HG03097 (cell line): ENCODE measurements at regions not wholly inside any gene's neighbourhood (a gene's known extent, or its start where the extent isn't known, plus 50 kb on each side); places are given as distances from the start of the nearest gene placed in this dataset.
"Not testable (repeated sequence)": the region's sequence is repeated elsewhere in the genome, so short reads cannot be mapped to it uniquely, and the experiment has no call there.

Experiments used
- ATAC-seq: cut with Tn5 transposase; IDR thresholded peaks from one replicate; pipeline ENCODE4 v1.9.1; 2021; ENCODE audit not compliant: unreplicated experiment, low FRiP score

- ATAC-seq, result no peak
These were observed 293.9 kb upstream of the RIOK2 start for GRCh38 chr5:97476852-97477534.

- ATAC-seq, result no peak
These were observed 295.4 kb upstream of the RIOK2 start for GRCh38 chr5:97478483-97478882.

- ATAC-seq, result no peak
These were observed 297.3 kb upstream of the RIOK2 start for GRCh38 chr5:97480313-97480712.

DNA sequence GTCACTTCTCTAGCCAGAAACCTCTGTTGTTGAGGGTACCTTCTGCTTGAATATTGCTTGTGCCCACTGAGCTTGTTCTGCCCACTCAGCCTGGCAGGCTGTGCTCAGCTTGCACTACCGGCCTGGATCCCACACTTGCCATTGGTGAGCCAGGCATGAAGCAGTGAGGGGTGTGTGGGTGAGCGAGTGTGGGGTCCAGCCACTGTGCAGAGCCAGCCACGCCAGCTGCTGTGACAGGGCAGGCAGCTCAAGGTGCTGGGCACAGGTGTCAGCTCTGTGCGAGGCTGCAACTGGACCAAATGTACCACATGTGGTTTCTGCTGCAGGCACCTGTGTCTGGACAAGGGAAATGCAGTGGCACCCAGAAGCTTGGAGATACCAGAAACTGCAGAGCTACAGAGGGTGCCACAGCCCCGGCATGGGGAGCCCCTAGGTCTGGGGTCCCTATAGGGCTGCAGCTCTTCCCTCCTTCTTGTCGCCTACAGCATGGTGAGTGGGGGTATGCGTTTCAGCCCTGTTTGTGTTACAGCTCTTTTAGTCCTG is 305.1 kb upstream of the RIOK2 start:
- ATAC-seq, result no peak

- no peak for ATAC-seq
These were observed 306.2 kb upstream of the RIOK2 start for GRCh38 chr5:97489010-97489840.

GRCh38 chr5:97494465-97494864 is 311.4 kb upstream of the RIOK2 start:
- ATAC-seq, result no peak

DNA sequence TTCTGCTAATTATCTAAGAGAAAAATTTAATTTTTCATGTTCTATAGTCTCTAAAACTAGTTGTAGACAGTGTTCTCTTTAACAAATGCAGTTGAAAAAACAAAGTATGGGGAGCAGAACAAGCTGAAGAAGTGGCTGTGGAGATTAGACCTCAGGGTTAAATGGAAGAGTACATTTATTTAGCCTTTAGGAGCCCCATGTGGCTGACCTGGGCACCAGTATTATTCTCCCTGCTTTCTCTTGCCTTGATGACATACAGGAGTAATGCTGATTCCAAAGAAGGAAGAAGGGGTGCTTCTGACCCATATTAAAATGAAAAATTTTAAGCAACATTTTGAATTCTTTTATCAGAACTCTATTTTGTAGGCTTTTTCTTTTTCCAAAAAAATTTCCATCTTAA is 312.3 kb upstream of the RIOK2 start:
- ATAC-seq, result no peak

GRCh38 chr5:97496037-97496436 is 313.0 kb upstream of the RIOK2 start:
- ATAC-seq, result no peak

DNA sequence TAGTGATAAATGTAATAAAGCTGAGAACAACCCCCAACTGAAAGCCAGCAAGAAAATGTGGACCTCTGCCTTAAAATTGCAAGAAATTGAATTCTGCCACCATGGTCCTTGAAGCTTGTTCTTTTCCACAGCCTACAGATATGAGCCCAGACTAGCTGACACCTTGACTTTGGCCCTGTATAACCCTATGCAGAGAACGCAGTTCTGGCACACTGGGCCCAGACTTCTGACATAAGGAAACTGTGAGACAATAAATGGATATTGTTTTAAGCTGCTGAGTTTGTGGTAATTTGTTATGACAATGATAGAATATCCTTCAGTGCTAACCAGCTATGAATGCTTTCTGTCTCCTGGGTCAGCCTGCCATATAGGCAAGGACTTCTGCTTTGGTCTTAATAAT is 315.6 kb upstream of the RIOK2 start:
- ATAC-seq, result no peak

GRCh38 chr5:97499605-97500004 is 316.6 kb upstream of the RIOK2 start:
- ATAC-seq, result no peak

- no peak for ATAC-seq
These were observed 318.4 kb upstream of the RIOK2 start for GRCh38 chr5:97501286-97501964.

DNA sequence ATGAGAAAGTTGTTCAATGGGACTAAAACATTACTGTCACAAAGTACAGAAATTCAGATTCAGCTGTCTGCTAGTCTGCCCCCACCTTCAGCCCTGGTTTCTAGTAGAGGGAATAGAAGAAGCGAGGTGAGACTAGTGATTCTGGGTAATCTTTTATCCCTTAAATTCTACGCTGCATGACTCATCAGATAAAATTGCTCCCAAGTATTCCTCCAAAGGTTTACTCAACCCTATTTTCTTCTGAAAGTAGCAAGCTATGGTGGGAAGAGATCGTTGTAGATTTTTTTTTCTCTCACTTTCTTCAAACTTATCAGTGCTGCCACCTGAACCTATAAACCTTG is 318.9 kb upstream of the RIOK2 start:
- ATAC-seq, result no peak

DNA sequence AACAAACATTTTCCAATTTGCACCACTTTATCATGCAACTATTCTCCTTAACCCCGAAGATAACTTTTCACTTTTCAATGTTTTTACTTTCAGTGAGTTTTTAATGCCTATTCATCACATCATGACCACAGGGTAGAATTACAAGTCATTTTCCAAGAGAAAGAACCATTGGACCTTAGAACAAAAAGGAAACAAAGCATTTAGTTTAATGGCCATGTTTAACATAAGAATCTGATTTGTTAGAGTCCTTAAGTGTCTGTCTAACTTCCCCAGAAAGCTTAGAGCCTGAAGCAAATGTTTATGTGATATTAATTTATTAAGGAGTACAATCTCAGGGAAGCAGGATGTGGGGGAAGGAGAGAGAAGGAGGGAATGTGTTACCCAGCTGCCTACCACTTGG is 325.8 kb upstream of the RIOK2 start:
- ATAC-seq, result no peak

DNA sequence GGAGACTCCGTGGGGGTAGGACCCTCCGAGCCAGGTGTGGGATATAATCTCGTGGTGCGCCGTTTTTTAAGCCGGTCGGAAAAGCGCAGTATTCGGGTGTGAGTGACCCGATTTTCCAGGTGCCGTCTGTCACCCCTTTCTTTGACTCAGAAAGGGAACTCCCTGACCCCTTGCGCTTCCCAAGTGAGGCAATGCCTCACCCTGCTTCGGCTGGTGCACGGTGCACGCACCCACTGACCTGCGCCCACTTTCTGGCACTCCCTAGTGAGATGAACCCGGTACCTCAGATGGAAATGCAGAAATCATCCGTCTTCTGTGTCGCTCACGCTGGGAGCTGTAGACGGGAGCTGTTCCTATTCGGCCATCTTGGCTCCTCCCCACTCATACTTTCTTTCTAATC is 336.5 kb upstream of the RIOK2 start:
- not testable (repeated sequence) for ATAC-seq

GRCh38 chr5:97523336-97523735 is 340.3 kb upstream of the RIOK2 start:
- ATAC-seq, result not testable (repeated sequence)

DNA sequence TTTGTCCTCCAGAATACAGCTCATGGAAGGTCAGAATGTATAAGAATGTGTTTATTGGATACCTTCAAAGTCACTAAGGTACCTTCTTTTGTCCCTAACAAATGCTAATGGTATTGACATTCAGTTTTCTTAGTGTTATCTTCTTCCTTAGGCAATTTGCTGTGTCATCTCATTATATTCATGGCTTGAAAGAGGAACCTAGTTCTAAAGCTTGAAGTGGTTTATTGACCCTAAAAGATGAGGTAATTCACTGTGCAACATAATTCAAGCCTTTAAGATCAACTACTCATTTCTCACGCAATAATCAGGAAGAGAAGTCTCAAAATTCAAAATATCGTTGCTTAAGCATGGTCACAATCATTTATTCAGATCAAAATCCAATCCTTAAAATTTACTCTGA is 342.7 kb upstream of the RIOK2 start:
- no peak for ATAC-seq

DNA sequence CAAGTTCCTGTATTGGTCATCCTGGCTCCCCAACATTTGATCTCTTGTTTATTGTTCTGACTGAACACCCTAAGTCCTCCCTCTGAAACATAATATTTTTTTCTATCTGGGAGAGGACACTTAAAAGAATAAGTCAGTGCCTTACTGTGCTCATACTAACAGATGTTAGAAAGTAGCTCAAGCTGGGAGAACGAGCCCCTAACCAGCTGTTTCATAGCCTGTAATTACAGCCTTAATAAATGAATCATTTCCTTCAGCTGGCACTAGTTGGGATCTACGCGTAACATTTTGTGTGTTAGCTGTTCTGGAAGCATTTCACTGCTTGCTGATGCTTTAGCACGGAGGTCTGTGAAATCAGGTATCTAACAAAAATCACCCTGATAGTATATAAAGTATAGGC is 345.9 kb upstream of the RIOK2 start:
- no peak for ATAC-seq

- no peak for ATAC-seq
These were observed 346.4 kb upstream of the RIOK2 start for GRCh38 chr5:97529354-97529985.

- peak; percentile 95 for ATAC-seq
These were observed 348.5 kb upstream of the RIOK2 start for GRCh38 chr5:97531549-97531948.

DNA sequence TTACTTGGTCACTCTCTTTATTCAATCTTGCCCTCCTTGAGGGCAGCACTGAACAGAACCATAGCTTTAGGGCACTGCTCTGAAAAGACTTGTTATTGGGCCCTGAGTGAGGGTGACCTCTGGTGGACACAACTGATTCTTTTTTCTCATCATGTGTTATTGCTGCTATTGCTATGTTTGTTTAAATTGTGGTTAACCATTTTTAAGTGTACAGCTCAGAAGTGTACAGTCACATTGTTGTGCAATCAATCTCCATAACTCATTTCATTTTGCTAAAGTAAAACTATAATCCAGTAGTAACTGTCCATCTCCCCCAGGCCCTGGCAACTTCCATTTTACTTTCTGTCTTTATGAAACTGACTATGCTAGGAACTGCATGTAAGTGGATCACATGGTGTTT is 351.1 kb upstream of the RIOK2 start:
- peak; percentile 64 for ATAC-seq

- no peak for ATAC-seq
These were observed 353.6 kb upstream of the RIOK2 start for GRCh38 chr5:97536683-97537082.
